ENCODE measurements at regions not wholly inside any gene's neighbourhood (a gene's known extent, or its start where the extent isn't known, plus 50 kb on each side); places are given as distances from the start of the nearest gene placed in this dataset.

DNA sequence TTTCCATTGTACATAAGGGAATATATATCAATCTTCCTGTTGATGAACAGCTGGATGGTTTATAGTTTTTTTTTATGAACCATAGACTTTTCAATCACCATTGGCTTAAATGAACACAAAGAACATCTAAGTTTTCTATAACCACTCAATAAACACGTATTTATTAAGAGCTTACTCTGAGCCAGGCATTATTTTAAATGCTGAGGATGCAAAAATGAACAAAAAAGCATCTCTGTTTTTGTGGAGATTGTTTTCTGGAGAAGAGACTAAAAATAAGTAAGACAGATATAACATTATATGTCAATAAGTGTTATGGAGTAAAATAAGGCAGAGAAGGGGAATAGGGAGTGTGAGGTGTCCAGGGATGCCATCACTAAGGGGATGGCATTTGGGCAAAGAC, 52.1 kb upstream of the SLC24A2 start:
- H3K4me1 ChIP-seq (ENCODE audit: control insufficient read depth, insufficient read depth, low read length), result no peaks in the 10 kb centered on the region
- DNase-seq (ENCODE audit: low read depth, low spot score), result no peak

More for the DNA sequence above, 52.1 kb upstream of the SLC24A2 start:
- Histone ChIP-seq H3K36me3 (ENCODE audit: control insufficient read depth, insufficient read depth, low read length) (no peaks in the 10 kb centered on the region), H3K9me3 (ENCODE audit: control insufficient read depth, insufficient read depth, low read length) (no peaks in the 10 kb centered on the region), H3K4me3 (ENCODE audit: low read length) (no peak overlapping the region), H3K27ac (ENCODE audit: low read length) (no peak overlapping the region), H3K27me3 (ENCODE audit: control insufficient read depth, insufficient read depth, low read length) (no peaks in the 10 kb centered on the region)
- WGBS (ENCODE audit: insufficient coverage, insufficient read length), result no CpG with 5 or more reads among the region's 1 CpG

Data from iPS DF 6.9 (cell line).